DND-41 (cell line): ENCODE measurements at regions not wholly inside any gene's neighbourhood (a gene's known extent, or its start where the extent isn't known, plus 50 kb on each side); places are given as distances from the start of the nearest gene placed in this dataset.

Experiments used
- ATAC-seq: fragments of 200-7000 bp; cut with Tn5 transposase; 3 replicates; pipeline ENCODE4 v1.9.1; 2021; ENCODE audit warnings: low read depth; ENCODE audit not compliant: insufficient read depth
- DNase-seq: peaks from one replicate; pipeline ENCODE4 v3.0.0-alpha.2; 2020
- H2AFZ ChIP-seq: 2 replicates; pipeline ENCODE4 v1.6.0; 2012; ENCODE audit warnings: low read depth, low read length
- H3K27ac ChIP-seq: 2 replicates; pipeline ENCODE4 v1.5.1; 2012; ENCODE audit warnings: low read length, inconsistent platforms
- H3K27me3 ChIP-seq: fragments of 200-600 bp; sonication (generic); 2 replicates; pipeline ENCODE4 v1.6.0; 2012; ENCODE audit warnings: low read length, mild to moderate bottlenecking, inconsistent platforms; ENCODE audit not compliant: insufficient read depth, poor library complexity
- H3K36me3 ChIP-seq: 2 replicates; pipeline ENCODE4 v1.5.1; 2012; ENCODE audit warnings: low read length, inconsistent platforms; ENCODE audit not compliant: insufficient read depth
- H3K4me1 ChIP-seq: 2 replicates; pipeline ENCODE4 v1.5.1; 2012; ENCODE audit warnings: mild to moderate bottlenecking, low read length; ENCODE audit not compliant: insufficient read depth
- H3K4me2 ChIP-seq: 2 replicates; pipeline ENCODE4 v1.6.0; 2012; ENCODE audit warnings: mild to moderate bottlenecking, moderate library complexity, low read length, inconsistent platforms; ENCODE audit not compliant: insufficient read depth
- H3K4me3 ChIP-seq, 2 experiments: fragments of 200-600 bp in 1 of 2; shearing (Covaris generic) in 1 of 2; 2 replicates each; pipeline ENCODE4 v1.5.1; 2012 to 2016; ENCODE audit warnings: inconsistent platforms in 2 of 2, low read length in 2 of 2, mild to moderate bottlenecking in 2 of 2, low read depth in 1 of 2, moderate library complexity in 1 of 2
- H3K79me2 ChIP-seq: 2 replicates; pipeline ENCODE4 v1.6.0; 2012; ENCODE audit warnings: low read length, inconsistent platforms; ENCODE audit not compliant: insufficient read depth
- H3K9ac ChIP-seq: 2 replicates; pipeline ENCODE4 v1.6.0; 2012; ENCODE audit warnings: low read depth, mild to moderate bottlenecking, inconsistent platforms, low read length, moderate library complexity
- H3K9me3 ChIP-seq: 2 replicates; pipeline ENCODE4 v1.5.1; 2012; ENCODE audit warnings: low read length, moderate library complexity, mild to moderate bottlenecking, inconsistent platforms; ENCODE audit not compliant: insufficient read depth, severe bottlenecking
- H4K20me1 ChIP-seq: 2 replicates; pipeline ENCODE4 v1.6.0; 2012; ENCODE audit warnings: low read length; ENCODE audit not compliant: insufficient read depth
- EZH2 ChIP-seq: IDR thresholded peaks from 3 replicates; pipeline ENCODE4 v1.6.1; 2012; ENCODE audit warnings: borderline replicate concordance, low read depth, mild to moderate bottlenecking, moderate library complexity, low read length, inconsistent platforms; ENCODE audit not compliant: severe bottlenecking
- TF ChIP-seq, protein P1 (sequence below): IDR thresholded peaks from 2 replicates; pipeline ENCODE4 v1.5.1; 2012; ENCODE audit warnings: borderline replicate concordance, low read length, moderate library complexity, mild to moderate bottlenecking; ENCODE audit not compliant: poor library complexity, severe bottlenecking; ENCODE audit errors: extremely low read depth

GRCh38 chr4:119696963-119697362 lies 68.4 kb upstream of the PDE5A start:
- ATAC-seq (no peak), DNase-seq (no peak)
- H3K4me2 ChIP-seq: no peak overlapping the region
- no peaks in the 10 kb centered on the region for H3K27me3 ChIP-seq
- no peak overlapping the region for H3K4me3 ChIP-seq
- no peaks in the 10 kb centered on the region for H3K9me3 ChIP-seq
- TF ChIP-seq EZH2: no peak
- TF ChIP-seq, protein P1, sequence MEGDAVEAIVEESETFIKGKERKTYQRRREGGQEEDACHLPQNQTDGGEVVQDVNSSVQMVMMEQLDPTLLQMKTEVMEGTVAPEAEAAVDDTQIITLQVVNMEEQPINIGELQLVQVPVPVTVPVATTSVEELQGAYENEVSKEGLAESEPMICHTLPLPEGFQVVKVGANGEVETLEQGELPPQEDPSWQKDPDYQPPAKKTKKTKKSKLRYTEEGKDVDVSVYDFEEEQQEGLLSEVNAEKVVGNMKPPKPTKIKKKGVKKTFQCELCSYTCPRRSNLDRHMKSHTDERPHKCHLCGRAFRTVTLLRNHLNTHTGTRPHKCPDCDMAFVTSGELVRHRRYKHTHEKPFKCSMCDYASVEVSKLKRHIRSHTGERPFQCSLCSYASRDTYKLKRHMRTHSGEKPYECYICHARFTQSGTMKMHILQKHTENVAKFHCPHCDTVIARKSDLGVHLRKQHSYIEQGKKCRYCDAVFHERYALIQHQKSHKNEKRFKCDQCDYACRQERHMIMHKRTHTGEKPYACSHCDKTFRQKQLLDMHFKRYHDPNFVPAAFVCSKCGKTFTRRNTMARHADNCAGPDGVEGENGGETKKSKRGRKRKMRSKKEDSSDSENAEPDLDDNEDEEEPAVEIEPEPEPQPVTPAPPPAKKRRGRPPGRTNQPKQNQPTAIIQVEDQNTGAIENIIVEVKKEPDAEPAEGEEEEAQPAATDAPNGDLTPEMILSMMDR: no peak
- no peaks in the 10 kb centered on the region for H3K79me2 ChIP-seq
- H3K4me1 ChIP-seq: no peaks in the 10 kb centered on the region
- H4K20me1 ChIP-seq: no peaks in the 10 kb centered on the region
- H2AFZ ChIP-seq: no peak overlapping the region
- H3K27ac ChIP-seq: no peak overlapping the region
- no peaks in the 10 kb centered on the region for H3K36me3 ChIP-seq
- no peak overlapping the region for H3K9ac ChIP-seq

DNA sequence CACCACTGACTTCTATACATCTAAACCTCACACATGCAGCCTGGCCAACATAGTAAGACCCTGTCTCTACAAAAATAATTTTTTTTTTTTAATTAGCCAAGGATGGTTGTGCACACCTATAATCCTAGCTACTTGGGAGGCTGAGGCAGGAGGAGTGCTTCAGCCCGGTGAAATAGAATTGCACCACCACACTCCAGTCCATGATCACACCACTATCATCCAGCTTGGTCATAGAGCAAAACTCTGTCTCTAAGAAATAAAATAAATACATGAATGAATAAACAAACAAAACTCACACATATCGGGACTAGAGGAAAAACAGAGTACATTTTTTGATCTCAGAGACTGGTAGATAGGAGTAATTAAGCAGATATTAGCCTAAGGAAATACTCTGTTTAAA lies 66.6 kb upstream of the PDE5A start:
- no peak for DNase-seq
- no peak for TF ChIP-seq EZH2
- TF ChIP-seq, protein P1: no peak

DNA sequence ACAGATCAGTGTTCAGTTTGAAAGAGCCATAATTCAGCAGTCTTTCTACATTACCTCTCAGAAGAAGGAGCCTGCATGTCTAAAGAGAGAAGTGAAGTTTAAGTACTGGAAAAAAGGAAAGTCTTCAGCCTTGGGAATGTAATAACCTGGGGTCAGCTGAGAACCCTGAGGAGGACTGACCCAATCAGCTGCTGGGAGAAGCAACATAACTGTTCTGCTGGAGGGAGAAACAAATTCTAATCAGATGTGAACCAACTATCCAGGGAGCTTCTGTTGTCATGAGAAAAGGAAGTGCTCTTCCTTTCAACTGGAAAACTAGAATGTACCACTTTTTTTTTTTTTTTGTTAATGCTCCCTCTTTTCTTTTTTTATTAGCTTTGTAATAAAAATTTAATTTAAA lies 64.5 kb upstream of the PDE5A start:
- Histone ChIP-seq H3K36me3 (no peaks in the 10 kb centered on the region), H3K79me2 (no peaks in the 10 kb centered on the region), H3K4me3 (no peak overlapping the region), H3K9ac (no peak overlapping the region), H3K4me2 (no peak overlapping the region), H3K4me1 (no peaks in the 10 kb centered on the region), H3K27me3 (no peaks in the 10 kb centered on the region), H2AFZ (no peak overlapping the region), H3K9me3 (peaks cover 13% of the 10 kb centered on the region), H4K20me1 (no peaks in the 10 kb centered on the region), H3K27ac (no peak overlapping the region)
- no peak for DNase-seq
- no peak for ATAC-seq
- TF ChIP-seq, protein P1: no peak
- TF ChIP-seq EZH2: no peak

More for the DNA sequence above, 66.6 kb upstream of the PDE5A start:
- H3K9ac ChIP-seq: no peak overlapping the region
- H3K79me2 ChIP-seq: no peaks in the 10 kb centered on the region
- no peaks in the 10 kb centered on the region for H4K20me1 ChIP-seq
- no peaks in the 10 kb centered on the region for H3K27me3 ChIP-seq
- no peak overlapping the region for H3K27ac ChIP-seq
- peaks cover 13% of the 10 kb centered on the region for H3K9me3 ChIP-seq
- no peaks in the 10 kb centered on the region for H3K4me1 ChIP-seq
- no peak overlapping the region for H3K4me3 ChIP-seq
- no peak overlapping the region for H3K4me2 ChIP-seq
- ATAC-seq: no peak
- H3K36me3 ChIP-seq: no peaks in the 10 kb centered on the region
- no peak overlapping the region for H2AFZ ChIP-seq

DNA sequence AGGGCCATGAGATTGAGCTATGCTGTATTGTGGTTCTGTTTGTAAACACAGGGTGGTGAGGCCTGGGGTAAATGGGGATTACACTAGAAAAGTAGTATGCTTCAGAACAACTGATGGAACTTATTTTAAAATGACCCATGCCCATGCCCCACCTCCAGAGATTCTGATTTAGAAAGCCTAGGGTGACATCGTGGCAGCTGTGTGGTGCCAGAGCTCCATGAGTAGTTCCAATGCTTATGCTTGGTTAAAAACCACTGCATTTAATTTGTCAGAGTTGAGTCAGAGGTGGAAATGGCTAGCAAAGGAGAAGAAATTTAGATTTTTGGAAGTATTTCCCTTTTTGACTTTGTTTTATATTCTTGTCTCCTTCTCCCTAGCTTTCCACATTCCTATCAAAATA lies 63.4 kb upstream of the PDE5A start:
- Histone ChIP-seq H3K9me3 (peaks cover 13% of the 10 kb centered on the region), H4K20me1 (no peaks in the 10 kb centered on the region), H3K27ac (no peak overlapping the region), H3K9ac (no peak overlapping the region), H2AFZ (no peak overlapping the region), H3K4me2 (no peak overlapping the region), H3K36me3 (no peaks in the 10 kb centered on the region), H3K27me3 (no peaks in the 10 kb centered on the region), H3K4me1 (no peaks in the 10 kb centered on the region), H3K4me3 (no peak overlapping the region), H3K79me2 (no peaks in the 10 kb centered on the region)
- ATAC-seq (no peak), DNase-seq (no peak)
- TF ChIP-seq, protein P1: no peak
- TF ChIP-seq EZH2: no peak
